PFSK-1 (cell line): ENCODE measurements at regions not wholly inside any gene's neighbourhood (a gene's known extent, or its start where the extent isn't known, plus 50 kb on each side); places are given as distances from the start of the nearest gene placed in this dataset.

Source experiments
- FOXP2 ChIP-seq: optimal IDR thresholded peaks from 2 replicates; pipeline ENCODE3; 2011; ENCODE audit warnings: borderline replicate concordance, control low read depth, inconsistent platforms; ENCODE audit not compliant: insufficient read depth; ENCODE audit errors: extremely low read length, extremely low read depth
- POLR2AphosphoS5 ChIP-seq: IDR thresholded peaks from 2 replicates; pipeline ENCODE4 v1.6.1; 2012; ENCODE audit warnings: low read depth, mild to moderate bottlenecking, control low read depth, low read length, moderate library complexity
- REST ChIP-seq, 2 experiments: IDR thresholded peaks; 2 replicates each; pipeline versions ENCODE4 v1.6.1 to v1.8.0; 2011 to 2012; ENCODE audit warnings: low read depth in 2 of 2, low read length in 2 of 2, control low read depth in 1 of 2, inconsistent platforms in 1 of 2, mild to moderate bottlenecking in 1 of 2, moderate library complexity in 1 of 2; ENCODE audit not compliant: insufficient read depth in 1 of 2
- SIN3A ChIP-seq: IDR thresholded peaks from 2 replicates; pipeline ENCODE4 v1.6.1; 2012; ENCODE audit warnings: mild to moderate bottlenecking, low read length, moderate library complexity, borderline replicate concordance; ENCODE audit not compliant: insufficient read depth
- TAF1 ChIP-seq: IDR thresholded peaks from 2 replicates; pipeline ENCODE4 v1.6.1; 2012; ENCODE audit warnings: low read length, control low read depth, borderline replicate concordance; ENCODE audit not compliant: insufficient read depth

GRCh38 chr2:83956991-83957390 is 502.1 kb downstream of the SUCLG1 start:
- no peak for TF ChIP-seq POLR2AphosphoS5
- no peak for TF ChIP-seq TAF1
- no peak for TF ChIP-seq REST (IDR thresholded peaks at IDR 0.05; ENCODE audit: insufficient read depth in 1 of 2, low read depth in 2 of 2, low read length in 2 of 2)
- TF ChIP-seq SIN3A = no peak
- TF ChIP-seq FOXP2 = no peak
